ENCODE measurements at regions not wholly inside any gene's neighbourhood (a gene's known extent, or its start where the extent isn't known, plus 50 kb on each side); places are given as distances from the start of the nearest gene placed in this dataset.

- DNase-seq (ENCODE audit: low read depth): no peak
Measured at GRCh38 chr4:43345323-43345925, 452.9 kb downstream of the GRXCR1 start.

DNA sequence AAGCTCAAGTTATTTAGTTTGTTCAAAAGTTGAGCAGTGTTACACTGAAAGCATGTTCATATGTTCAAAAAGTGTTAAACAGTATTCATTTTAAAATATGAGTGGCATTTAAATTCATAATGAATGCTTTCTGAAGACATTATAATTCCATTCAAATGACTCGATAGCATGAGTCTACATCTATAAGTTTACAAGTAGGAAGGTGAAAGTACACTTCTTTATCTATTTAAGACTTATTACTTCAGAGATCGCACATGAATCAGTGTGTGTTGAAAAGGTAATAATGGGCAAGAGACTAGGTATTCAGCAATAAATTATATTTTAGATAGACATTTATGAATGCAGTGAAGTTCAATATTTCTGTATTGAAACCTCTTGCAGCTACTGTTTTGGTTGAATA lies 456.1 kb downstream of the GRXCR1 start:
- DNase-seq (ENCODE audit: low read depth): no peak

DNA sequence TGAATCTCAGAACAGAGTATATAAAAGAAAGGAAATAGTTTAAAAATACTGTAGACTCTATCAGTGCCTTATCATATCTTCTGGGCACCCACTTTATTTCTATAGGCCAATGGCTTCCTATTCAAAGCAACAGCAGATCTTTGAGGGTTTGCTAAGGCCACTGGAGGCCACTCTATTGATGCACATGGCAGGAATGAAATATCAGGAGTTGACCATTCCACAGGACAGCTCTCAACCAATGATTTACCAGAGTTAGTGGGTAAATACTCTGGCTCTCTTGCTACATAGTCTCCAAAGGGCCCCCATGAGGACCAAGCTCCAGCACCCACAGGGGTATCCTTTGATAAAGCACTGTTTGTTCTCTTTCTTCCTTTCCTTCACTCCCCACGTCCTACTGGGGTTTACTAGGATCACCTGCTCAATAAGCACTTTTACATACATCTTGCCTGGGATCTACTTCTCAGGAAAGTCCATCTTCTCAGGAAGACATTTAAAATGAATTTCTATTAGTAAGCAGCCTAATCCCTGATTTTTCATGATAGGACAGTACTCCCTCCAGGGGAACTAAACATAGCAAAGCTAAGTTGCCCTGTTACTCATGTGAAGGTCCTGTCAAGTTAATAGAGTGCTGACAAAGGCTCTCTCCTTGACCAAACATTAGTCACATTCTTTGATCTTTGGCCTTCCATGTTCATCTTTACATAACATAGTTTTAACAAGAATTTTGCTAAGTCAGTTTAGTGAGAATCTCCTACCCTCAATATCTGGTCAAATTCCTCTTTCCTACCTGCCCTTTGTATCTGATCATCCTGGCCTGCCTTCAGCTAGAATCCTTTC lies 459.7 kb downstream of the GRXCR1 start:
- no peak for DNase-seq (ENCODE audit: low read depth)

DNA sequence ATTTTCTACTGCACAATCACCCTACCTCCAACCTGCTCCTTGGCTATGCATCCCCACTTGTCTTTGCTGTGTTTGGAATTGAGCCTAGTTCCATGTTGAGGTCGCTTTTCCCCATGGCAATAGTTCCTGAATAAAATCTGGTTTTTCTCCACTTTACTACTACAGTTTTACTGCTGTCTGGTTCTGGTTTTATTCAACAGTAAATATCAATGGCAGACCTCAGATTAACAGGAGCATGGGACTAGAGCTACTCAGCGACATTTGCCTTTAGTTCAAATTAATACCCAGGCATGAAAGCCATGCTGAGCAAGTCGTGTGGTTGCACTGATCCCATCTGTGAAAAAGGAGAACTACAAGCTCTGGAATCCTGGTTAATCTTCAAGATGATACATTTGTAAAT lies 460.3 kb downstream of the GRXCR1 start:
- no peak for DNase-seq (ENCODE audit: low read depth)

DNA sequence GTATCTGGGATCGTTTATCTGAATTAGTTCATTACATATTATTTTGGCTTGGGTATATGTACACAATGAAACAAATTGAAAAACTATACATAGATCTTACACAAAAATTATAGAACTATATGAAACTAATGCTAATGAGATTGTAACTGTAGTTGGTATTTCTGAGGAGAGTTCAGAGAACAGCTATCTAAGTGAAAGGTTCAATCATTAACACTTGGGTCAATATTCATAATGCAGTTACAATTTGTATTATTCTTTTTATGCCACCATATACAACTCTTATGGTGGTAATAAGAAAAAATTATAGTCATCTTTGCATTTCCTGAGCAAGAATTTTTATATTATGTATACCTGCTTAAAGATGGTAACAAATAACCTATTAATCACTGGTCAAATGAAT lies 461.0 kb downstream of the GRXCR1 start:
- no peak for DNase-seq (ENCODE audit: low read depth)

DNA sequence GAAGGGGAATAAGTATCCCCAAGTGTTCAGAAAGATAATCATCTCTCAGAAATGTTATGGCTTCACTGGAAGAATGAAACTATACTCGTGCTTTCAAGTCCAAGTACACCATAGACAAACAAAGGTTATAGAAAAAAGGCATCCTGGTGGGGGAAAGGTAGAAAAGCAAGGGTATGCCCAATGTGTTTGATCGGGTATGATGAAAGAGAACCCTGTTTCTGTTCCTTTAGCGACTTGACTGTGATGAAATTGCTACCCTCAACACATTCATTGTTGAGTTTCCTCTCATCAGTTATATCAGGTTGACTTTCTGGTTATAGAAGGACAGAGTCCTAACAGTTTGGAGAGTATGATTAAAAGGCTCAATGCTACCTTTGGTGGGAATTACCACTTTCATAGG lies 464.3 kb downstream of the GRXCR1 start:
- DNase-seq (ENCODE audit: low read depth): no peak

GRCh38 chr4:43357252-43357974 lies 464.9 kb downstream of the GRXCR1 start:
- no peak for DNase-seq (ENCODE audit: low read depth)

DNA sequence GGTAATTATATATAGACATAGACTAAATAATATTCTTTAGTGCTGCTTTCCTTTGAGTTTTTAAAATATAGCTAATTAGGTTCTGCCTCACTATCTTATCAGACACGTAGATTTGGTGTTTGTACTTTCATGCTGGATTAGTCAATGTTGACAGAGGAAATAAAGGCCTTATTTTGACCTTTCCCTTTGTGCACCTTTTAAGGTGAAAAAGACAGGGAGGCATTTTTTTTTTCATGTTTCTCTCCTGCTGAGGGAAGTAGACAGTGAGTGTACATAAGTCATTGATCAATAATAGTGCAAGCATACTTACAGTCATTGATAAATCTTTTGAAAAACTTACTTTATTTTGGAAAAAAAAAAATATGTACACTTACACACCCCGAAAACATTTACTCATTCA lies 467.8 kb downstream of the GRXCR1 start:
- DNase-seq (ENCODE audit: low read depth): no peak

DNA sequence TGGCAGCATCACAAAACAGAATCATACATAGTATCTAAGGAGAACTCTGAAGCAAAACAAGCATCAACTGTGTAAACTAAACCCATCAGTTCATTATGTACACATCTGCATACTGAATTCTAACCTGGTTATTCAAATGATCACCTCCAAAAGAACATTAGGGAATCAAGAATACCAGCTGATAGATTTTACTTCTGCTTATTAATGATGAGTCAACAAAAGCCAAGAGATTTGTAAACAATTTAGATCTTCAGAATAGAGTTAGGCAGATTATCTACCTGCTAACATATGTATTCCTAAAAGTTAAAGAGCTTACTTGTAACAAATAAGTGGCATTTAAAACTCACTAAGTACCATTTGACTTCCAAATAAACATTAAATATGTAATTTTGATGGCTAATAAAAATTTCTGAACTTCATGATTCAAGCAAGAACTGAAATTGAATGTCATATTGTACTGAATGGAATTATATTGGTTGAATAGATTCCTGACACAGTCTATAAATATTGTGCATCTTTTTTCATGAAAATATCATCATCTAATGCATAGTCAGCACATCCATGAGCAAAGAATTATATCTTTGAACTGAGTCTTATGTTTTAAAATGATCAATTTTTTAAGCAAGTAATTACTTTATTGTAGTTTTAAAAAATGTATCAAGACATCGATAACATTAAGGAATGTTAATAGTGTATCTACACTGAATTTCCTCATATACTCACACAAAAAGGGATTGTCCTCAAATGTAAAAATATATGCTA lies 470.5 kb downstream of the GRXCR1 start:
- DNase-seq (ENCODE audit: low read depth): no peak

- no peak for DNase-seq (ENCODE audit: low read depth)
Measured at GRCh38 chr4:43369036-43369594, 476.6 kb downstream of the GRXCR1 start.

DNA sequence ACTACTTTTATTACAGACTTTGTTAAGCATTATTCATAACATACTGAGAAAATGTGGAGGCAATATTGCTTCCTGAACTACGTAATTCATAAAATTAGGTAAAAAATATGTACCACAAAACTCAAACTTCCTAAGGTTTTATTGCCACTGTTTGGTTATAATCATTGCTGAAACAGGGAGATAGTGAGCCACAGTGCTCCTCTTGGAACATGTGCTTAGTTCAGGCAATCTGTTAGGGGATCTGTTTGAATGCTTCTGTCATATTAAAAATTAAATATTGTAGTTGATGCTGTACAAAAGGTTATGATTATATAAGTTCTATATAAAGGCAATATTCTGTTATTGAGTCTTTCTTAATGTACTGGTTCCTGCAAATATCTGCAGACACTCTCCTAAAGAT lies 480.7 kb downstream of the GRXCR1 start:
- DNase-seq (ENCODE audit: low read depth): no peak

DNA sequence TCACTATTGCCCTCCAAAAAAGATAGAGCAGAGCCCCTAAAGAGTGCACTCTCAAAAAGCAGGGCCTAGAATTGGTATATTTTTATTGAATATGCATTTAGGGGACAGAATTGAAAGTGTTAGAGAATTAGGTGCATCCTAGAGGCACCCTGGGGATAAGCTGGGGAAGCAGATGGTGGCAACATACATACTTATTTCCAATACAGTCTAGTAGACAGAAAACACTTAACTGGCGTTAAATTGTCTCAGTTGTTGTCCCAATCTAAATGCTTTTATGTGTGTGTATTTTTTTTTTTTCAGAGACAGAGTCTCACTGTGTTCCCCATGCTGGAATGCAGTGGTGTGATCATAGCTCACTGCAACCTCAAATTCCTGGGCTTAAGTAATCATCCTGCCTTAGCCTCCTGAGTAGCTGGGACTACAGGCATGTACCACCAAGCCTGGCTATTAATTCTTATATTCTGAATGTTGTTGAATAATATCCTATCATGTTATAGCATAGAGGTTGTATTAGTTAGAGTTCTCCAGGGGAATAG lies 481.8 kb downstream of the GRXCR1 start:
- no peak for DNase-seq (ENCODE audit: low read depth)

DNA sequence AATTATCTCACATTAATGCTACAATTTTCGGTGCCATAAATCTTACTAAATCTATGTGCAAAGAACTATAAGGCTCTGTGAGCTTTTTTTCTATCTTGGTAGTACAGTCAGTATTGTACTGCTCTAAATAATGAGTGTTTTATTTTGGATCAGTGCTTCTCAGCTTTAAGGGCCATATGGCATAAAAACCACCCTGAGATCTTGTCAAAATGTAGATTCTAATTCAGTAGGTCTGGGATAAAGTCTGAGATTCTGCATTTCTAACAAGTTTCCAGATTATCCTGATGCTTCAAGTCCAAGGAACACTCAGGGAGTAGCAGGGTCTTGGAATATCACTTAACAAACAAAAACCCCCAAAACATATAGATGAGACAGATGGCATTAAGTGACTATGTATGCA lies 486.5 kb downstream of the GRXCR1 start:
- no peak for DNase-seq (ENCODE audit: low read depth)

- no peak for DNase-seq (ENCODE audit: low read depth)
Measured at GRCh38 chr4:43380093-43380492, 487.6 kb downstream of the GRXCR1 start.

- DNase-seq (ENCODE audit: low read depth): no peak
Measured at GRCh38 chr4:43391069-43391468, 498.6 kb downstream of the GRXCR1 start.

DNA sequence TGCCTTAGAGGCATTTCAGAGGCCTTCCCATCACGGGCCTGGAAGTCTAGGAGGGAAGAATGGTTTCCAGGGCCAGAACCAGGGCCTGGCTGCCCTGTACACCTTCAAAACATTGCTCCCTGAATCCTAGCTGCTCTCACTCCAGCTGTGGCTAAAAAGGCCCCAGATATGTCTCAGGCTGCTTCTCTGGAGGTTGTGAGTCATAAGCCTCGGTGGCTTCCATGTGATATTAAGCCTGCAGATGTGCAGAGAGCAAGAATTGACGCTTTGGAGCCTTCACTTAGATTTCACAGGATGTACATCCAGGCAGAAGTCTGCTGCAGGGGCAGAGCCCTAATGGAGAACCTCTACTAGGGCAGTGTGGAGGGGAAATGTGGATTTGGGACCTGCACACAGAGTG lies 502.5 kb downstream of the GRXCR1 start:
- DNase-seq (ENCODE audit: low read depth): no peak

- no peak for DNase-seq (ENCODE audit: low read depth)
Measured at GRCh38 chr4:43399726-43400125, 507.2 kb downstream of the GRXCR1 start.

DNA sequence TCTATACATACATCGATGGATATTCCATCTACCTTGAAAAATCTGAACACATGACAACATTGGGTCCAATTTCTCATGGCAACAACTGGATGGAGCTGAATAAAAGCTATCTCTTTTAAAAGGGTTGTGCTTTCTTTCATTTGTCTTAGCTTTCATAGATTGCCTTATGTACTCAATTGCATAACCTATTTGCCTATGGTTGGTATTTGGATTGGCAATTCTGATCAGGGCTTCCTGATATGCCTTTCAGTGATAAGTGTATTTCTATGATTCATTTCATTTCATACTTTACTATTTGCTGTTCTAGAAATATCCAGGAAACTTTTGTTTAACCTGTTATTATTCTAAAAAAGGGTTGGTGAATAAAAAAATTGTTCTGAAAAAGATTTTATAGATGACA lies 509.9 kb downstream of the GRXCR1 start:
- no peak for DNase-seq (ENCODE audit: low read depth)

GRCh38 chr4:43410636-43411035 lies 518.1 kb downstream of the GRXCR1 start:
- DNase-seq (ENCODE audit: low read depth): no peak

GRCh38 chr4:43411226-43411625 lies 518.7 kb downstream of the GRXCR1 start:
- DNase-seq (ENCODE audit: low read depth): no peak

DNA sequence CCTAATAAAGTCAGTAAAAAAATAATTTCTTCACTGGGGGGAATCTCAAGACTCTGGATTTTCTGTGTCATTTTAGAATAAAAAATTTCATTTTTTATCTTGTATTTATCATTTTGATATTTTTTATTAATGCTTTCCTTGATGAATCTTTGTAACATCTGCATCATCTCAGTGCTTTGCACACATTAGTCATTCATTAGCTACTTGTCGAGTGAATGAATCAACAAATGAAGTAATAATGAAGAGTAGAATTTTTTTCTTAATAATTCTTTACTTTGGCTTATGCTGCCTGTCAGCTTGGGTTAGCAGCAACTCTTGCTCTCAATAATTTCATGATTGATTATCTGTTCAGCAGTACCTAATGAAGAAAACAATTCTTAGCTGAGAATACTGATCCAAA lies 530.8 kb downstream of the GRXCR1 start:
- no peak for DNase-seq (ENCODE audit: low read depth)

DNA sequence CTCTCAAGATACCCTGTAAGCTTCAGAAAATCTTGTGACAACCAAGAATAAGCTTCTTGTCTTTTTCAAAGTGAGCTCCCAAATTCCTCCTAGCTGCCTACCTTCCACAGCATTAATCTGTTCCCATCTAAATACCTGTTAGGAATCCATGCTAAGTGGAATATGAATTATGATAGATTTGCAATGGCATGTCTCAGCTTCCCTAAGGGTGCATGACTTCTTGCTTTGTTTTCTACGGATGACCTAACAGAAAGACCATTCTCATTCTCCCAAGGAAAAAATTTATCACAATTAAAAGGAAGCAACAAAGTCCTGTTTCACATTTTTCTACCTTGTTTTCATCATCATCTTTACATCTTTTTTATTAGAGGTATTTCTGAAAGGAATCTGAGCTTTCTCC lies 532.7 kb downstream of the GRXCR1 start:
- no peak for DNase-seq (ENCODE audit: low read depth)

Measured in stimulated activated CD8-positive, alpha-beta memory T cell treated with anti-CD3 and anti-CD28 coated beads, Interleukin-4, amount 100 ng/mL, for 24 hours (primary cell).